ENCODE measurements at regions not wholly inside any gene's neighbourhood (a gene's known extent, or its start where the extent isn't known, plus 50 kb on each side); places are given as distances from the start of the nearest gene placed in this dataset.

GRCh38 chrX:5122181-5122678 is 1106.4 kb downstream of the NLGN4X start:
- no peaks in the 10 kb centered on the region for H3K4me1 ChIP-seq
- TF ChIP-seq EP300 (IDR thresholded peaks at IDR 0.05) (no peak), HOXB13 (CRISPR knock-in tag; IDR thresholded peaks at IDR 0.05; ENCODE audit: low read depth) (no peak), CBX2 (IDR thresholded peaks at IDR 0.05; ENCODE audit: borderline replicate concordance, low read depth) (no peak), RFX5 (IDR thresholded peaks at IDR 0.05) (no peak), BHLHE40 (IDR thresholded peaks at IDR 0.05; ENCODE audit: low read depth, low read length) (no peak), POLR2AphosphoS2 (conservative IDR thresholded peaks at IDR 0.05; ENCODE audit: low read length) (no peak), EHMT2 (IDR thresholded peaks at IDR 0.05; ENCODE audit: low read depth) (no peak), PHF8 (IDR thresholded peaks at IDR 0.05; ENCODE audit: borderline replicate concordance, low read depth) (no peak), KDM5A (IDR thresholded peaks at IDR 0.05) (no peak), USF2 (IDR thresholded peaks at IDR 0.05) (no peak), TP53 (CRISPR knock-in tag; IDR thresholded peaks at IDR 0.05) (no peak), RAD21 (conservative IDR thresholded peaks at IDR 0.05 in 1 of 2, IDR thresholded peaks at IDR 0.05 in 1 of 2) (no peak), HEYL (CRISPR knock-in tag; IDR thresholded peaks at IDR 0.05) (no peak), E2F6 (IDR thresholded peaks at IDR 0.05; ENCODE audit: borderline replicate concordance, low read depth) (no peak), TFCP2L1 (CRISPR knock-in tag; IDR thresholded peaks at IDR 0.05) (no peak), POLR2A (IDR thresholded peaks at IDR 0.05; ENCODE audit: low read length) (no peak)
- WGBS (ENCODE audit: missing lambda C conversion rate): 14% methylated on average over 4 of the region's 4 CpGs
- CTCF ChIA-PET: no interaction called here
- no peaks in the 10 kb centered on the region for H3K9me3 ChIP-seq
- ATAC-seq: no peak
- H3K4me3 ChIP-seq: no peak overlapping the region
- POLR2A ChIA-PET: no interaction called here
- H3K27ac ChIP-seq: no peak overlapping the region
- FAIRE-seq: peak; percentile 88
- no peak overlapping the region for H3K4me2 ChIP-seq
- DNase-seq (ENCODE audit: low read depth in 1 of 2, low spot score in 1 of 2): no peak

GRCh38 chrX:5117816-5118215 is 1110.9 kb downstream of the NLGN4X start:
- CTCF ChIA-PET: no interaction called here
- Histone ChIP-seq H3K4me3 (no peak overlapping the region), H3K4me2 (no peak overlapping the region), H3K9me3 (no peaks in the 10 kb centered on the region), H3K4me1 (no peaks in the 10 kb centered on the region), H3K27ac (no peak overlapping the region)
- DNase-seq (ENCODE audit: low read depth in 1 of 2, low spot score in 1 of 2) (no peak), ATAC-seq (no peak), FAIRE-seq (peak; percentile 78)
- 53% methylated on average over 4 of the region's 4 CpGs for WGBS (ENCODE audit: missing lambda C conversion rate)
- no peak for TF ChIP-seq BCL3 (IDR thresholded peaks at IDR 0.05)
- no peak for TF ChIP-seq ESRRA (IDR thresholded peaks at IDR 0.05; ENCODE audit: borderline replicate concordance, low read length)
- no peak for TF ChIP-seq POLR2A (IDR thresholded peaks at IDR 0.05; ENCODE audit: low read length)
- no peak for TF ChIP-seq TP53 (CRISPR knock-in tag; IDR thresholded peaks at IDR 0.05)
- no peak for TF ChIP-seq MAX (IDR thresholded peaks at IDR 0.05)
- no peak for TF ChIP-seq USF2 (IDR thresholded peaks at IDR 0.05)
- no peak for TF ChIP-seq MAZ (IDR thresholded peaks at IDR 0.05; ENCODE audit: borderline replicate concordance, low read depth, low read length)
- TF ChIP-seq HDAC2 (IDR thresholded peaks at IDR 0.05): no peak
- POLR2A ChIA-PET: no interaction called here

GRCh38 chrX:5113128-5113527 is 1115.5 kb downstream of the NLGN4X start:
- H3K27ac ChIP-seq: no peak overlapping the region
- POLR2A ChIA-PET: no interaction called here
- no peak overlapping the region for H3K4me2 ChIP-seq
- ATAC-seq (peak in 1 of 2 experiments; percentile 65; a peak in 2 of 6 replicates), DNase-seq (ENCODE audit: low read depth in 1 of 2, low spot score in 1 of 2) (peak; percentile 11 to 25), FAIRE-seq (peak; percentile 32)
- no peak overlapping the region for H3K4me3 ChIP-seq
- WGBS (ENCODE audit: missing lambda C conversion rate): 7% methylated on average over 6 of the region's 6 CpGs
- TF ChIP-seq RAD21 (conservative IDR thresholded peaks at IDR 0.05 in 1 of 2, IDR thresholded peaks at IDR 0.05 in 1 of 2): peak; percentile 63 to 65
- no peak for TF ChIP-seq HMGXB4 (CRISPR knock-in tag; IDR thresholded peaks at IDR 0.05; ENCODE audit: borderline replicate concordance)
- peak; percentile 60 for TF ChIP-seq SMC3 (IDR thresholded peaks at IDR 0.05)
- TF ChIP-seq CTCF (IDR thresholded peaks at IDR 0.05): peak; percentile 42
- no peak for TF ChIP-seq PHF8 (IDR thresholded peaks at IDR 0.05; ENCODE audit: borderline replicate concordance, low read depth)
- no peak for TF ChIP-seq RNF2 (IDR thresholded peaks at IDR 0.05; ENCODE audit: borderline replicate concordance, low read depth)
- H3K4me1 ChIP-seq: no peaks in the 10 kb centered on the region
- CTCF ChIA-PET: interaction anchor here (0.7 to 2.2 kb wide), 8 partner anchors 8 to 1150 kb away, joined by 3 to 8 read pairs (median 4); no protein-coding TSS in a partner anchor
- no peaks in the 10 kb centered on the region for H3K9me3 ChIP-seq

Measured in A549 (cell line).